ENCODE measurements at regions not wholly inside any gene's neighbourhood (a gene's known extent, or its start where the extent isn't known, plus 50 kb on each side); places are given as distances from the start of the nearest gene placed in this dataset.

GRCh38 chr11:103530257-103530656 is 421.0 kb downstream of the DYNC2H1 start:
- TF ChIP-seq, protein P1, sequence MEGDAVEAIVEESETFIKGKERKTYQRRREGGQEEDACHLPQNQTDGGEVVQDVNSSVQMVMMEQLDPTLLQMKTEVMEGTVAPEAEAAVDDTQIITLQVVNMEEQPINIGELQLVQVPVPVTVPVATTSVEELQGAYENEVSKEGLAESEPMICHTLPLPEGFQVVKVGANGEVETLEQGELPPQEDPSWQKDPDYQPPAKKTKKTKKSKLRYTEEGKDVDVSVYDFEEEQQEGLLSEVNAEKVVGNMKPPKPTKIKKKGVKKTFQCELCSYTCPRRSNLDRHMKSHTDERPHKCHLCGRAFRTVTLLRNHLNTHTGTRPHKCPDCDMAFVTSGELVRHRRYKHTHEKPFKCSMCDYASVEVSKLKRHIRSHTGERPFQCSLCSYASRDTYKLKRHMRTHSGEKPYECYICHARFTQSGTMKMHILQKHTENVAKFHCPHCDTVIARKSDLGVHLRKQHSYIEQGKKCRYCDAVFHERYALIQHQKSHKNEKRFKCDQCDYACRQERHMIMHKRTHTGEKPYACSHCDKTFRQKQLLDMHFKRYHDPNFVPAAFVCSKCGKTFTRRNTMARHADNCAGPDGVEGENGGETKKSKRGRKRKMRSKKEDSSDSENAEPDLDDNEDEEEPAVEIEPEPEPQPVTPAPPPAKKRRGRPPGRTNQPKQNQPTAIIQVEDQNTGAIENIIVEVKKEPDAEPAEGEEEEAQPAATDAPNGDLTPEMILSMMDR (IDR thresholded peaks at IDR 0.05; ENCODE audit: insufficient read depth, low read length, poor library complexity, severe bottlenecking): no peak
- no peaks in the 10 kb centered on the region for H3K36me3 ChIP-seq (ENCODE audit: control insufficient read depth, insufficient read depth, low read length)
- no peak overlapping the region for H3K4me3 ChIP-seq (replicated peaks; ENCODE audit: low read depth, low read length)
- H3K27me3 ChIP-seq (replicated peaks; ENCODE audit: control insufficient read depth, insufficient read depth, low read length): no peaks in the 10 kb centered on the region
- DNase-seq (ENCODE audit: extremely low read depth, insufficient read length): no peak

DNA sequence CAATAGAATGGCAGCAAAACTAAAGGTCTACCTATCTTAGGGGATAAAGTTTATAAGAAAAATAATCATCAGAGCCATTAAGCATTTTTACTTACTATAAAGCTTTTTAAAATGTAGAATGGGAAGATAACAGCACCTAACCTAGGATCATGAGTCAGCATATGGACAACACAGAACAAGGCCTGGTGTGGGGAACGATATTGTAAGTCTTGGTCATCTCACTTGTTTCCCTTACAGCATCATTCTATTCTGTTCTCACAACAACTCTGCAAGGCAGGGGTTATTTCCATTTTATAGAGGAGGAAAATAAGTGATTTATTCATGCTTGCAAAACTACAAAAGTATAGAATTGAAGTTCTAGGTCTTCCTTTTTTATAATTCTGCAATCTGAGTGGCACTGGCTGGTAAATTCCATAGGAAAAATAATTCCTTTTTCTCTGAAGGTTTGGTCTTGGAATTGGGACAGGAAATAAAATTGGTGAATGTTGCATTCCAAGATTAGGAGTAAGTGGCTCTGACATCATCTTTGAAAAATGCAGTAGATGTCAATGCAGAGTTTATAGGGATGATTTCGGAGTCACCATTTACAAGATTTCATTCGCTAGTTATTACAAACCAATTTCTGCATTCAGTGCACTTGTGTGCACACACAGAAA is 423.0 kb downstream of the DYNC2H1 start:
- TF ChIP-seq, protein P1 (IDR thresholded peaks at IDR 0.05; ENCODE audit: insufficient read depth, low read length, poor library complexity, severe bottlenecking): no peak
- Histone ChIP-seq H3K4me3 (replicated peaks; ENCODE audit: low read depth, low read length) (no peak overlapping the region), H3K36me3 (ENCODE audit: control insufficient read depth, insufficient read depth, low read length) (no peaks in the 10 kb centered on the region), H3K27me3 (replicated peaks; ENCODE audit: control insufficient read depth, insufficient read depth, low read length) (no peaks in the 10 kb centered on the region)
- no peak for DNase-seq (ENCODE audit: extremely low read depth, insufficient read length)

GRCh38 chr11:103534191-103534590 is 425.0 kb downstream of the DYNC2H1 start:
- H3K4me3 ChIP-seq (replicated peaks; ENCODE audit: low read depth, low read length): no peak overlapping the region
- no peak for DNase-seq (ENCODE audit: extremely low read depth, insufficient read length)
- TF ChIP-seq, protein P1 (IDR thresholded peaks at IDR 0.05; ENCODE audit: insufficient read depth, low read length, poor library complexity, severe bottlenecking): no peak

GRCh38 chr11:103534959-103535358 is 425.7 kb downstream of the DYNC2H1 start:
- no peaks in the 10 kb centered on the region for H3K27me3 ChIP-seq (replicated peaks; ENCODE audit: control insufficient read depth, insufficient read depth, low read length)
- no peak for DNase-seq (ENCODE audit: extremely low read depth, insufficient read length)
- no peak overlapping the region for H3K4me3 ChIP-seq (replicated peaks; ENCODE audit: low read depth, low read length)
- TF ChIP-seq, protein P1 (IDR thresholded peaks at IDR 0.05; ENCODE audit: insufficient read depth, low read length, poor library complexity, severe bottlenecking): no peak
- no peaks in the 10 kb centered on the region for H3K36me3 ChIP-seq (ENCODE audit: control insufficient read depth, insufficient read depth, low read length)

More at GRCh38 chr11:103534191-103534590, 425.0 kb downstream of the DYNC2H1 start:
- H3K36me3 ChIP-seq (ENCODE audit: control insufficient read depth, insufficient read depth, low read length): no peaks in the 10 kb centered on the region
- no peaks in the 10 kb centered on the region for H3K27me3 ChIP-seq (replicated peaks; ENCODE audit: control insufficient read depth, insufficient read depth, low read length)

DNA sequence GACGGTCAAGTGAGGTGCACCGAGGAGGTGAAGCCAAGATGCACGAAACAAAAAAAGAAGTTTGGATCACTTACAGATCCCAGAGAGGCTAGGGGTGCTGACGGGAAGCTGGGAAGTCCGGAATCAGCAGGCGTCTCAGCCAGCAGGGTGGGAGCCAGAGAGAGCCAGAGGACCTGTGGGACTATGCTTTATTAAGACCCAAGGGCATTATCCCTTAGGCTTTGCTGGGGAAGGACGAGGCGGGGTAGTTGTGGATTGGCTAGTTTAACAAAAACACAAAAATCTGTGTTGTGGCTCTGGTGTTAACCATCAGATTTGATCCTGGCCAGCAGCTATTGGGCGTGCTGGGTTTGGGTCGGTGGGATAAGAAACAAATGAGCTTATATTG is 427.1 kb downstream of the DYNC2H1 start:
- H3K27me3 ChIP-seq (replicated peaks; ENCODE audit: control insufficient read depth, insufficient read depth, low read length): no peaks in the 10 kb centered on the region
- TF ChIP-seq, protein P1 (IDR thresholded peaks at IDR 0.05; ENCODE audit: insufficient read depth, low read length, poor library complexity, severe bottlenecking): no peak
- no peaks in the 10 kb centered on the region for H3K36me3 ChIP-seq (ENCODE audit: control insufficient read depth, insufficient read depth, low read length)
- DNase-seq (ENCODE audit: extremely low read depth, insufficient read length): no peak
- H3K4me3 ChIP-seq (replicated peaks; ENCODE audit: low read depth, low read length): no peak overlapping the region
